Naive thymus-derived CD4-positive, alpha-beta T cell (primary cell): ENCODE measurements at regions not wholly inside any gene's neighbourhood (a gene's known extent, or its start where the extent isn't known, plus 50 kb on each side); places are given as distances from the start of the nearest gene placed in this dataset.

ENCODE experiments used
- ATAC-seq: fragments of 150-1000 bp; cut with Tn5 transposase; 2 replicates; pipeline ENCODE4 v1.10.0; 2021; ENCODE audit warnings: mild to moderate bottlenecking, moderate library complexity
- CTCF ChIA-PET: fragments of 350-600 bp; sonication (Branson Sonifier 250); formaldehyde crosslinking; loops from one replicate; lab custom pipeline; 2021; ENCODE audit warnings: antibody characterized with exemption; lab: Charles Lee
- POLR2A ChIA-PET: fragments of 350-600 bp; sonication (Branson Sonifier 250); formaldehyde crosslinking; loops from one replicate; lab custom pipeline; 2021; ENCODE audit warnings: antibody characterized with exemption, inconsistent platforms; lab: Charles Lee
- DNase-seq, 9 donors: peaks; one replicate each; pipeline versions ENCODE4 v3.0.0 to v3.0.0-alpha.2; 2020 to 2022; ENCODE audit warnings: mixed read lengths in 1 of 9
- H3K27ac ChIP-seq: one replicate; pipeline ENCODE4 v1.7.0; 2013; ENCODE audit warnings: mild to moderate bottlenecking, low read depth, low read length, moderate library complexity
- H3K27me3 ChIP-seq, 2 donors: one replicate each; pipeline ENCODE4 v1.7.0; 2013; ENCODE audit warnings: low read length in 2 of 2, mild to moderate bottlenecking in 2 of 2, moderate library complexity in 2 of 2; ENCODE audit not compliant: control insufficient read depth in 2 of 2, insufficient read depth in 2 of 2
- H3K36me3 ChIP-seq, 3 experiments: 1 replicate in 2 of 3; 2 replicates in 1 of 3; pipeline ENCODE4 v1.7.0; 2013; ENCODE audit warnings: low read length in 3 of 3, mild to moderate bottlenecking in 3 of 3, moderate library complexity in 1 of 3; ENCODE audit not compliant: insufficient read depth in 3 of 3, control insufficient read depth in 2 of 3
- H3K4me1 ChIP-seq, 2 donors: one replicate each; pipeline ENCODE4 v1.7.0; 2013; ENCODE audit warnings: low read length in 2 of 2, mild to moderate bottlenecking in 2 of 2, moderate library complexity in 1 of 2; ENCODE audit not compliant: control insufficient read depth in 2 of 2, insufficient read depth in 2 of 2
- H3K4me3 ChIP-seq: 2 replicates; pipeline ENCODE4 v1.7.0; 2013; ENCODE audit warnings: mild to moderate bottlenecking, low read length
- H3K9me3 ChIP-seq, 3 experiments: 1 replicate in 2 of 3; 2 replicates in 1 of 3; pipeline ENCODE4 v1.7.0; 2013; ENCODE audit warnings: low read length in 3 of 3; ENCODE audit not compliant: control insufficient read depth in 2 of 3
- H3K27ac Mint-ChIP-seq, 9 donors: one replicate each; pipeline ENCODE4 v1.8.0; 2020 to 2022; ENCODE audit warnings: mixed read lengths in 9 of 9, mild to moderate bottlenecking in 8 of 9, moderate library complexity in 5 of 9, inconsistent platforms in 2 of 9
- H3K27me3 Mint-ChIP-seq, 5 donors: one replicate each; pipeline ENCODE4 v1.8.0; 2021 to 2022; ENCODE audit warnings: mixed read lengths in 5 of 5, mild to moderate bottlenecking in 1 of 5
- H3K36me3 Mint-ChIP-seq, 5 donors: one replicate each; pipeline ENCODE4 v1.8.0; 2020 to 2022; ENCODE audit warnings: mixed read lengths in 5 of 5, mild to moderate bottlenecking in 3 of 5, inconsistent platforms in 1 of 5
- H3K4me1 Mint-ChIP-seq, 7 donors: one replicate each; pipeline ENCODE4 v1.8.0; 2020 to 2022; ENCODE audit warnings: mixed read lengths in 7 of 7, mild to moderate bottlenecking in 3 of 7, inconsistent platforms in 1 of 7
- H3K4me3 Mint-ChIP-seq, 10 donors: one replicate each; pipeline ENCODE4 v1.8.0; 2020 to 2022; ENCODE audit warnings: mild to moderate bottlenecking in 10 of 10, mixed read lengths in 10 of 10, moderate library complexity in 6 of 10, inconsistent platforms in 2 of 10
- H3K9me3 Mint-ChIP-seq, 11 donors: one replicate each; pipeline ENCODE4 v1.8.0; 2020 to 2022; ENCODE audit warnings: mixed read lengths in 11 of 11, mild to moderate bottlenecking in 4 of 11, inconsistent platforms in 1 of 11, moderate library complexity in 1 of 11
- intact Hi-C, 2 donors: fragments of 100-400 bp; cut with micrococcal nuclease; formaldehyde crosslinking; loops; one replicate each; pipeline ENCODE4 v1.15.1; 2023

- Mint-ChIP-seq H3K27me3 (peaks cover 0 to 5% (median 0%) of the 10 kb centered on the region in 5 donors), H3K4me1 (no peaks in the 10 kb centered on the region), H3K4me3 (no peak overlapping the region), H3K36me3 (no peaks in the 10 kb centered on the region), H3K27ac (no peak overlapping the region), H3K9me3 (peaks cover 0 to 7% (median 3%) of the 10 kb centered on the region in 11 donors)
- Histone ChIP-seq H3K4me1 (no peaks in the 10 kb centered on the region), H3K4me3 (no peak overlapping the region), H3K9me3 (no peaks in the 10 kb centered on the region), H3K27ac (no peak overlapping the region), H3K27me3 (no peaks in the 10 kb centered on the region), H3K36me3 (no peaks in the 10 kb centered on the region)
- ChIA-PET POLR2A (no interaction called here), CTCF (no interaction called here)
- intact Hi-C loops = no loop called here
- ATAC-seq (no peak), DNase-seq (no peak)
Observed at GRCh38 chr9:119951591-119951990, 582.4 kb upstream of the BRINP1 start.

DNA sequence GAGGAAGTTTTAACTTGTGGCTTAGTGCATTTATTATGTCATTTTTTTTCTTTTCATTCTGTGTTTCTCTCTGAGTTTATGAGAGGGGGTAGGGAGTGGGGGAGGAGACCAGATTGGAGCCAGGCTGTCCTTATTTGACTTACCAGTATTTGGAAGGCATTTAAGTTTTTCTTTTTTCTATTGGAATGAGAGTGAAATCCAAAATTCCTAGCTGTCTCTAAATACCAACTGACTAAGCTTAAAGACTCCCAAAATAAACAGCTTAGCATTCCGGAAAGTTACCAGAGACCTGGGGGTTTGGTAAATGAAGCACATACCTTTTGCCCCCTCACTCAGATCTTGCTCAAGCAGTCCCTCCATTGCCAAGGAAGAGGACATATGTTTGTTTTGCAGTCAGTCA is 581.9 kb upstream of the BRINP1 start:
- Histone ChIP-seq H3K27ac (no peak overlapping the region), H3K9me3 (no peaks in the 10 kb centered on the region), H3K4me1 (no peaks in the 10 kb centered on the region), H3K36me3 (no peaks in the 10 kb centered on the region), H3K27me3 (no peaks in the 10 kb centered on the region), H3K4me3 (no peak overlapping the region)
- intact Hi-C loops = no loop called here
- CTCF ChIA-PET = no interaction called here
- DNase-seq (no peak), ATAC-seq (no peak)
- peaks cover 0 to 7% (median 3%) of the 10 kb centered on the region in 11 donors for H3K9me3 Mint-ChIP-seq
- POLR2A ChIA-PET = no interaction called here
- no peaks in the 10 kb centered on the region for H3K4me1 Mint-ChIP-seq
- H3K27ac Mint-ChIP-seq = no peak overlapping the region
- H3K4me3 Mint-ChIP-seq = no peak overlapping the region
- no peaks in the 10 kb centered on the region for H3K36me3 Mint-ChIP-seq
- H3K27me3 Mint-ChIP-seq = peaks cover 0 to 5% (median 0%) of the 10 kb centered on the region in 5 donors

DNA sequence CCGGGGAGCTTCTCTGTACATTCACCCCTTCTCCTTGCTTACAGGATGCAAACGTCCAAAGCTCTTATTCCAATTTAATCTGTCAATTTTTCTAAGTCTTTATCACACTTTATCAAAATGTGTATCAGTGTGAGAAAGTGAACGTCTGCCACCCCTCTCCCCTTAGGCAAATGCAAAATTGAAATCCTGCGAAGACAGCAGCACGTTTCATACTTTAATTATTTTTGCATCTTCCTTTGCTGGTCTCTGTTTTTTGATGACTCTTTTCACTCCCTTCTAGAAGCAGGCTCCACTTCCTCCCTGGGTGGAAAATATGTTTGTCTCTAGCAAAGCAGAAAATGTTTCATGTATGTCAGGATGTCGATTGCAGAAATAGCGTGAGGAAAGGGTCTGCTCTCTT is 576.5 kb upstream of the BRINP1 start:
- H3K9me3 ChIP-seq = no peaks in the 10 kb centered on the region
- no peaks in the 10 kb centered on the region for H3K4me1 ChIP-seq
- CTCF ChIA-PET = no interaction called here

DNA sequence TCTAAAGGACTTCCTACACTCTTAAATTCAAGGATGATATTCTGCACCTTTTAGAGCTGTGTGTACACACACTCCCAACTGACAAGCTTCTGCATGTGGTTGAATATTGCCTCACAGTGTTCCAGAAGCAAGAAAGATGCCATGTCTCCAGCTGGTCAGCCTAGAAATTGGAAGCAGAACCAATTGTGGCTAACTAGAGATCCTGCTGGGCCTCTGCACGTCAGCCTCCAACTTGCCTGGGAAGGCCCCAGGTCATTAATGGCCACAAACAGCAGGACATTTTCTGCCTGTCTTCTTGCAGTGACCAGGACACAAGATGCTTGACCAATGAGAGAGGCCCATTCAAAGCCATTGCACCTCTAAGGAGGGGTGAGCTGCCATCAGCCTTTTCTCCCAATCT is 571.9 kb upstream of the BRINP1 start:
- Mint-ChIP-seq H3K27ac (no peak overlapping the region), H3K4me3 (no peak overlapping the region), H3K4me1 (peaks cover 0 to 2% (median 0%) of the 10 kb centered on the region in 7 donors), H3K36me3 (no peaks in the 10 kb centered on the region), H3K9me3 (peaks cover 0 to 6% (median 0%) of the 10 kb centered on the region in 11 donors), H3K27me3 (peaks cover 0 to 10% (median 0%) of the 10 kb centered on the region in 5 donors)
- Histone ChIP-seq H3K27me3 (no peaks in the 10 kb centered on the region), H3K4me1 (no peaks in the 10 kb centered on the region), H3K36me3 (no peaks in the 10 kb centered on the region), H3K4me3 (no peak overlapping the region), H3K27ac (no peak overlapping the region), H3K9me3 (no peaks in the 10 kb centered on the region)
- DNase-seq = no peak
- ATAC-seq = no peak
- POLR2A ChIA-PET = no interaction called here
- intact Hi-C loops = no loop called here
- CTCF ChIA-PET = no interaction called here

More for the DNA sequence above, 576.5 kb upstream of the BRINP1 start:
- H3K4me3 ChIP-seq = no peak overlapping the region
- no peaks in the 10 kb centered on the region for H3K36me3 Mint-ChIP-seq
- ATAC-seq (no peak), DNase-seq (no peak)
- POLR2A ChIA-PET = no interaction called here
- no peaks in the 10 kb centered on the region for H3K27me3 Mint-ChIP-seq
- H3K27ac Mint-ChIP-seq = no peak overlapping the region
- H3K27ac ChIP-seq = no peak overlapping the region
- peaks cover 0 to 7% (median 4%) of the 10 kb centered on the region in 11 donors for H3K9me3 Mint-ChIP-seq
- no peak overlapping the region for H3K4me3 Mint-ChIP-seq
- no peaks in the 10 kb centered on the region for H3K36me3 ChIP-seq
- no peaks in the 10 kb centered on the region for H3K4me1 Mint-ChIP-seq
- H3K27me3 ChIP-seq = no peaks in the 10 kb centered on the region
- intact Hi-C loops = no loop called here

DNA sequence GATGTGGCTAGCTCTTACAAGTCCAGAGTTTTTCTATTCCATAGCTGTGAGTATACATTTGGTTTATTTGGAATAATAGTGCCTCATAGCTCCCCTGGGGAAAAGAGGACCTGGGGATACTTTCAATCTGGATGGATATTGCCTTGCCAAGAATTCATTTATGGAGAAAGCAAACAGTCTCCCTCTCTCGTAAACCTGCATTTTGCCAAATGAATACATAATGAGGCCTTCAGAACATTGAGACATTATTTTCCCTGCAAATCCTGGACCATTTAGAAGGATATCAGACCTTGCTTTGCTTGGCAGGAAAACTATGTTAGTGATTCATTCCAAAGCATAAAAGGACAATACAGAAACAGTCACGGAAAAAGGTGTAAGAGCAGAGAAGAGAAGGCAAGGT is 569.6 kb upstream of the BRINP1 start:
- no peak for ATAC-seq
- Histone ChIP-seq H3K4me3 (no peak overlapping the region), H3K27me3 (no peaks in the 10 kb centered on the region), H3K36me3 (no peaks in the 10 kb centered on the region), H3K4me1 (no peaks in the 10 kb centered on the region), H3K27ac (no peak overlapping the region), H3K9me3 (no peaks in the 10 kb centered on the region)
- DNase-seq = no peak
- H3K36me3 Mint-ChIP-seq = no peaks in the 10 kb centered on the region
- ChIA-PET POLR2A (no interaction called here), CTCF (no interaction called here)
- no peak overlapping the region for H3K4me3 Mint-ChIP-seq
- peaks cover 0 to 4% (median 0%) of the 10 kb centered on the region in 11 donors for H3K9me3 Mint-ChIP-seq
- H3K4me1 Mint-ChIP-seq = peaks cover 0 to 2% (median 0%) of the 10 kb centered on the region in 7 donors
- peaks cover 0 to 16% (median 6%) of the 10 kb centered on the region in 5 donors for H3K27me3 Mint-ChIP-seq
- H3K27ac Mint-ChIP-seq = no peak overlapping the region
- intact Hi-C loops = no loop called here

DNA sequence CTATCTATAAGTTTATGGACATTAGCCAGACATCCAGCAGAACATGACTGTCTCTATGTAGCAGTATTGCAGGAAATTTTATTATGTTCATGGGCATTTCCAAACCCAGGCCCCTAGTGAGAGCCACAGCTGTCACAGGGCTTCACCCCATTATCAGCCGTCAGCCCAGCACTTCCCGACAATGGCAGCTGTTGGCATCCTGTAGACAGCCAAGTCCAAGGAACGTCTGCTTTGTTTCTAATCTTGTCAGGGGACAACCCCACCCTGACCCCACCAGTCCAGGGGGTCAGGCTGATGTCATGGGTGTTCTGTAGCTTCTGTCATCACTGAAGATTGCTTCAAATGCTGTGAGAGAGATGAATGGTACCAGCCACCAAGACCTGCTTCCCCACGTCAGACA is 565.3 kb upstream of the BRINP1 start:
- no peaks in the 10 kb centered on the region for H3K36me3 ChIP-seq
- H3K9me3 ChIP-seq = no peaks in the 10 kb centered on the region
- H3K27me3 ChIP-seq = no peaks in the 10 kb centered on the region
- intact Hi-C loops = no loop called here
- Mint-ChIP-seq H3K27me3 (peaks cover 0 to 16% (median 5%) of the 10 kb centered on the region in 5 donors), H3K4me1 (peaks cover 0 to 2% (median 0%) of the 10 kb centered on the region in 7 donors), H3K9me3 (peaks cover 0 to 15% (median 1%) of the 10 kb centered on the region in 11 donors), H3K4me3 (no peak overlapping the region), H3K27ac (no peak overlapping the region), H3K36me3 (no peaks in the 10 kb centered on the region)
- ChIA-PET CTCF (no interaction called here), POLR2A (no interaction called here)
- H3K27ac ChIP-seq = no peak overlapping the region
- DNase-seq (no peak), ATAC-seq (no peak)
- H3K4me3 ChIP-seq = no peak overlapping the region
- no peaks in the 10 kb centered on the region for H3K4me1 ChIP-seq

- no peak overlapping the region for H3K4me3 ChIP-seq
- Mint-ChIP-seq H3K36me3 (no peaks in the 10 kb centered on the region), H3K9me3 (peaks cover 0 to 15% (median 2%) of the 10 kb centered on the region in 11 donors), H3K27me3 (peaks cover 0 to 15% (median 0%) of the 10 kb centered on the region in 5 donors), H3K4me1 (no peaks in the 10 kb centered on the region), H3K27ac (no peak overlapping the region), H3K4me3 (no peak overlapping the region)
- ATAC-seq = no peak
- H3K4me1 ChIP-seq = no peaks in the 10 kb centered on the region
- ChIA-PET CTCF (no interaction called here), POLR2A (no interaction called here)
- intact Hi-C loops = no loop called here
- H3K36me3 ChIP-seq = no peaks in the 10 kb centered on the region
- no peak for DNase-seq
- H3K27me3 ChIP-seq = no peaks in the 10 kb centered on the region
- H3K27ac ChIP-seq = no peak overlapping the region
- no peaks in the 10 kb centered on the region for H3K9me3 ChIP-seq
Observed at GRCh38 chr9:119933191-119933590, 564.0 kb upstream of the BRINP1 start.
